HEK293 (cell line): ENCODE measurements at regions not wholly inside any gene's neighbourhood (a gene's known extent, or its start where the extent isn't known, plus 50 kb on each side); places are given as distances from the start of the nearest gene placed in this dataset.

Experiments used
- CTCF ChIA-PET: fragments of 350-600 bp; formaldehyde crosslinking; extraction: SDS; loops from one replicate; lab custom pipeline; 2021; ENCODE audit warnings: antibody characterized with exemption; lab: Yijun Ruan, JAX
- POLR2A ChIA-PET: fragments of 300-600 bp; formaldehyde crosslinking; extraction: SDS; loops from one replicate; lab custom pipeline; 2020; ENCODE audit warnings: antibody characterized with exemption, inconsistent platforms; lab: Yijun Ruan, JAX
- H3K27ac ChIP-seq: fragments of 200-500 bp; sonication (Bioruptor generic); 2 replicates; pipeline ENCODE4 v1.5.1; 2014; ENCODE audit warnings: low read depth, low read length, control low read depth, inconsistent platforms; ENCODE audit errors: extremely low read depth
- H3K36me3 ChIP-seq, 2 experiments: fragments of 200-500 bp in 1 of 2; sonication (Bioruptor generic) in 1 of 2; 1 replicate in 1 of 2; 2 replicates in 1 of 2; pipeline ENCODE4 v1.5.1; 2014 to 2017; ENCODE audit warnings: inconsistent platforms in 2 of 2, low read length in 2 of 2; ENCODE audit not compliant: control insufficient read depth in 2 of 2, insufficient read depth in 1 of 2
- H3K4me1 ChIP-seq: fragments of 200-500 bp; sonication (Bioruptor generic); 2 replicates; pipeline ENCODE4 v1.5.1; 2014; ENCODE audit warnings: mild to moderate bottlenecking, low read length, inconsistent platforms; ENCODE audit not compliant: control insufficient read depth, insufficient read depth
- H3K4me3 ChIP-seq: 2 replicates; pipeline ENCODE4 v1.5.1; 2011; ENCODE audit warnings: low read depth, mild to moderate bottlenecking, control low read depth, low read length, moderate library complexity
- H3K9me3 ChIP-seq: fragments of 200-500 bp; sonication (Bioruptor generic); 2 replicates; pipeline ENCODE4 v1.5.1; 2014; ENCODE audit warnings: low read depth, low read length, inconsistent platforms; ENCODE audit not compliant: control insufficient read depth, insufficient read depth
- EGR2 ChIP-seq: fragments of 450-650 bp; formaldehyde crosslinking; IDR thresholded peaks from 2 replicates; pipeline ENCODE4 v1.5.1; 2016; ENCODE audit warnings: low read depth, missing biosample characterization, missing genetic modification characterization
- KLF10 ChIP-seq: fragments of 450-650 bp; IDR thresholded peaks from 2 replicates; pipeline ENCODE4 v1.5.1; 2018; ENCODE audit warnings: missing biosample characterization, mild to moderate bottlenecking, missing genetic modification characterization
- OSR2 ChIP-seq: fragments of 450-650 bp; formaldehyde crosslinking; IDR thresholded peaks from 2 replicates; pipeline ENCODE4 v1.5.1; 2016; ENCODE audit warnings: missing biosample characterization, missing genetic modification characterization
- PRDM2 ChIP-seq: fragments of 450-650 bp; formaldehyde crosslinking; IDR thresholded peaks from 2 replicates; pipeline ENCODE4 v1.5.1; 2016; ENCODE audit warnings: missing biosample characterization, missing genetic modification characterization, borderline replicate concordance
- REPIN1 ChIP-seq: fragments of 450-650 bp; formaldehyde crosslinking; IDR thresholded peaks from 2 replicates; pipeline ENCODE4 v1.5.1; 2017; ENCODE audit warnings: missing biosample characterization, missing genetic modification characterization, low read depth
- SCRT2 ChIP-seq: fragments of 450-650 bp; formaldehyde crosslinking; IDR thresholded peaks from 2 replicates; pipeline ENCODE4 v1.5.1; 2016; ENCODE audit warnings: missing biosample characterization, missing genetic modification characterization
- ZFHX2 ChIP-seq: fragments of 450-650 bp; formaldehyde crosslinking; conservative IDR thresholded peaks from 2 replicates; pipeline ENCODE4 v1.5.1; 2016; ENCODE audit warnings: missing biosample characterization, missing genetic modification characterization
- ZNF10 ChIP-seq: fragments of 450-650 bp; formaldehyde crosslinking; IDR thresholded peaks from 2 replicates; pipeline ENCODE4 v1.5.1; 2017; ENCODE audit warnings: missing biosample characterization, missing genetic modification characterization
- ZNF121 ChIP-seq: fragments of 450-650 bp; formaldehyde crosslinking; IDR thresholded peaks from 2 replicates; pipeline ENCODE4 v1.5.1; 2016; ENCODE audit warnings: missing biosample characterization, missing genetic modification characterization
- ZNF146 ChIP-seq: fragments of 450-650 bp; formaldehyde crosslinking; IDR thresholded peaks from 2 replicates; pipeline ENCODE4 v1.5.1; 2016; ENCODE audit warnings: missing biosample characterization, missing genetic modification characterization
- ZNF169 ChIP-seq: fragments of 450-650 bp; formaldehyde crosslinking; IDR thresholded peaks from 2 replicates; pipeline ENCODE4 v1.5.1; 2016; ENCODE audit warnings: missing biosample characterization, missing genetic modification characterization
- ZNF175 ChIP-seq: fragments of 450-650 bp; formaldehyde crosslinking; IDR thresholded peaks from 2 replicates; pipeline ENCODE4 v1.5.1; 2016; ENCODE audit warnings: missing biosample characterization, missing genetic modification characterization
- ZNF311 ChIP-seq: fragments of 450-650 bp; formaldehyde crosslinking; IDR thresholded peaks from 2 replicates; pipeline ENCODE4 v1.5.1; 2017; ENCODE audit warnings: missing biosample characterization, missing genetic modification characterization, borderline replicate concordance
- ZNF37A ChIP-seq: fragments of 450-650 bp; IDR thresholded peaks from 2 replicates; pipeline ENCODE4 v1.5.1; 2018; ENCODE audit warnings: missing biosample characterization, missing genetic modification characterization
- ZNF423 ChIP-seq: fragments of 450-650 bp; formaldehyde crosslinking; IDR thresholded peaks from 2 replicates; pipeline ENCODE4 v1.5.1; 2016; ENCODE audit warnings: missing biosample characterization, missing genetic modification characterization
- ZNF426 ChIP-seq: fragments of 450-650 bp; formaldehyde crosslinking; IDR thresholded peaks from 2 replicates; pipeline ENCODE4 v1.5.1; 2017; ENCODE audit warnings: missing biosample characterization, missing genetic modification characterization, mild to moderate bottlenecking, inconsistent platforms, moderate library complexity
- ZNF473 ChIP-seq: fragments of 450-650 bp; formaldehyde crosslinking; IDR thresholded peaks from 2 replicates; pipeline ENCODE4 v1.5.1; 2017; ENCODE audit warnings: missing biosample characterization, missing genetic modification characterization
- ZNF48 ChIP-seq: fragments of 450-650 bp; formaldehyde crosslinking; IDR thresholded peaks from 2 replicates; pipeline ENCODE4 v1.5.1; 2016; ENCODE audit warnings: missing biosample characterization, missing genetic modification characterization
- ZNF501 ChIP-seq: fragments of 450-650 bp; formaldehyde crosslinking; IDR thresholded peaks from 2 replicates; pipeline ENCODE4 v1.5.1; 2016; ENCODE audit warnings: missing biosample characterization, missing genetic modification characterization
- ZNF548 ChIP-seq: fragments of 450-650 bp; formaldehyde crosslinking; IDR thresholded peaks from 2 replicates; pipeline ENCODE4 v1.5.1; 2016; ENCODE audit warnings: missing biosample characterization, missing genetic modification characterization
- ZNF555 ChIP-seq: fragments of 450-650 bp; formaldehyde crosslinking; conservative IDR thresholded peaks from 2 replicates; pipeline ENCODE4 v1.5.1; 2017; ENCODE audit warnings: missing biosample characterization, mild to moderate bottlenecking, missing genetic modification characterization, inconsistent platforms
- ZNF645 ChIP-seq: fragments of 450-650 bp; formaldehyde crosslinking; IDR thresholded peaks from 2 replicates; pipeline ENCODE4; 2016; ENCODE audit warnings: missing biosample characterization, missing genetic modification characterization
- ZNF677 ChIP-seq: fragments of 450-650 bp; IDR thresholded peaks from 2 replicates; pipeline ENCODE4 v1.5.0; 2018; ENCODE audit warnings: missing biosample characterization, mild to moderate bottlenecking, missing genetic modification characterization, moderate library complexity
- ZNF747 ChIP-seq: fragments of 450-650 bp; formaldehyde crosslinking; IDR thresholded peaks from 2 replicates; pipeline ENCODE4 v1.5.1; 2016; ENCODE audit warnings: missing biosample characterization, missing genetic modification characterization
- ZNF837 ChIP-seq: fragments of 450-650 bp; formaldehyde crosslinking; IDR thresholded peaks from 2 replicates; pipeline ENCODE4 v1.5.1; 2016; ENCODE audit warnings: missing biosample characterization, missing genetic modification characterization

- TF ChIP-seq PRDM2 (tag by site-specific recombination): no peak
These were observed 118.2 kb upstream of the RPS23 start (continued) for GRCh38 chr5:82396396-82396795.

- CTCF ChIA-PET: no interaction called here
- no peak overlapping the region for H3K27ac ChIP-seq
- TF ChIP-seq ZNF121 (no peak), ZNF10 (no peak), ZNF473 (no peak), ZNF426 (no peak), ZNF548 (tag by site-specific recombination) (no peak)
- POLR2A ChIA-PET: no interaction called here
- no peaks in the 10 kb centered on the region for H3K36me3 ChIP-seq
- no peak overlapping the region for H3K4me3 ChIP-seq
- H3K9me3 ChIP-seq: no peaks in the 10 kb centered on the region
- H3K4me1 ChIP-seq: peaks cover 29% of the 10 kb centered on the region
These were observed 115.8 kb upstream of the RPS23 start for GRCh38 chr5:82393951-82394350.

GRCh38 chr5:82390088-82390487 is 111.9 kb upstream of the RPS23 start:
- no peaks in the 10 kb centered on the region for H3K9me3 ChIP-seq
- POLR2A ChIA-PET: no interaction called here
- CTCF ChIA-PET: no interaction called here
- no peak overlapping the region for H3K4me3 ChIP-seq
- no peak for TF ChIP-seq ZNF175 (tag by site-specific recombination)
- peak; percentile 34; the same call in 1 of the 2 replicates for TF ChIP-seq SCRT2 (tag by site-specific recombination)
- TF ChIP-seq, all 188 proteins: peak for 1
- Histone ChIP-seq H3K36me3 (no peaks in the 10 kb centered on the region), H3K27ac (no peak overlapping the region), H3K4me1 (peaks cover 21% of the 10 kb centered on the region)

GRCh38 chr5:82389347-82389746 is 111.2 kb upstream of the RPS23 start:
- ChIA-PET POLR2A (no interaction called here), CTCF (interaction anchor here (0.7 to 1.0 kb wide), 2 partner anchors 12 to 106 kb away, joined by 3 to 4 read pairs; no protein-coding TSS in a partner anchor)
- Histone ChIP-seq H3K27ac (peak overlapping the region; percentile 94), H3K9me3 (no peaks in the 10 kb centered on the region), H3K36me3 (no peaks in the 10 kb centered on the region), H3K4me3 (no peak overlapping the region), H3K4me1 (peaks cover 21% of the 10 kb centered on the region)
- TF ChIP-seq ZNF48 (tag by site-specific recombination): no peak
- no peak for TF ChIP-seq KLF10
- TF ChIP-seq ZNF169 (tag by site-specific recombination): no peak
- TF ChIP-seq ZNF311 (tag by site-specific recombination): no peak
- TF ChIP-seq REPIN1 (tag by site-specific recombination): no peak
- TF ChIP-seq ZNF677 (tag by site-specific recombination): no peak
- no peak for TF ChIP-seq ZNF837 (tag by site-specific recombination)
- TF ChIP-seq ZNF645 (tag by site-specific recombination): no peak
- TF ChIP-seq ZNF423 (tag by site-specific recombination): no peak
- TF ChIP-seq ZFHX2 (tag by site-specific recombination): no peak
- TF ChIP-seq OSR2 (tag by site-specific recombination): no peak
- TF ChIP-seq ZNF501: no peak
- no peak for TF ChIP-seq ZNF555 (tag by site-specific recombination)
- TF ChIP-seq ZNF146 (tag by site-specific recombination): no peak
- TF ChIP-seq ZNF37A (tag by site-specific recombination): no peak
- TF ChIP-seq ZNF747 (tag by site-specific recombination): no peak
- no peak for TF ChIP-seq EGR2 (tag by site-specific recombination)
